Ovary (tissue), 3 donors: ENCODE measurements at regions not wholly inside any gene's neighbourhood (a gene's known extent, or its start where the extent isn't known, plus 50 kb on each side); places are given as distances from the start of the nearest gene placed in this dataset.

Experiments used
- EP300 ChIP-seq: sonication (generic); formaldehyde crosslinking; IDR thresholded peaks from one replicate; pipeline ENCODE4 v1.6.1; 2017; ENCODE audit warnings: antibody characterized with exemption
- POLR2A ChIP-seq: fragments of 450-650 bp; IDR thresholded peaks from one replicate; pipeline ENCODE4 v1.6.1; 2017; ENCODE audit warnings: antibody characterized with exemption, mild to moderate bottlenecking, moderate library complexity
- TF ChIP-seq, protein P1 (sequence below), 3 donors: fragments of 450-650 bp in 2 of 3; fragments of 200-600 bp in 1 of 3; IDR thresholded peaks; one replicate each; pipeline versions ENCODE4 v1.5.1 to v1.8.0; 2016 to 2022; ENCODE audit warnings: antibody characterized with exemption in 3 of 3, mild to moderate bottlenecking in 1 of 3
- donor health status: DM: no; HTN: no; CAD: no.

DNA sequence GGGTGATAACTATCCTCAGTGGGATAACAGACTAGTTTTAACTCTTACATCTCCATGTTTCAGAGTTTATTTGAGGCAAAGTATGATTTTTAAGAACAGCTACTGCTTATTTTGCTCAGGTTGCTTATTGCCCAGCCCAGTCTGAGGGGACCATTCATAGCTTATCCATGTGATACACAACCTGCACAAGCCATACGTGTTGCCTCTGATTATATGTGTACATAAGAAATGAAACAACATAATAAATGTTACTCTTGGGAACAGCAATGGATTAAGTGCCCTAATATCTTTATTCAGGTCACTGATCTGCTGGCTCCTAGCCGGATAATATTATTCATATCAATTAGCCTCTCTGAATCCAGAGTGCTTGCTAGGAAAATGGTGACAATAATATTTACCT is 236.2 kb downstream of the CGGBP1 start:
- TF ChIP-seq POLR2A (no peak), EP300 (no peak)
- TF ChIP-seq, protein P1, sequence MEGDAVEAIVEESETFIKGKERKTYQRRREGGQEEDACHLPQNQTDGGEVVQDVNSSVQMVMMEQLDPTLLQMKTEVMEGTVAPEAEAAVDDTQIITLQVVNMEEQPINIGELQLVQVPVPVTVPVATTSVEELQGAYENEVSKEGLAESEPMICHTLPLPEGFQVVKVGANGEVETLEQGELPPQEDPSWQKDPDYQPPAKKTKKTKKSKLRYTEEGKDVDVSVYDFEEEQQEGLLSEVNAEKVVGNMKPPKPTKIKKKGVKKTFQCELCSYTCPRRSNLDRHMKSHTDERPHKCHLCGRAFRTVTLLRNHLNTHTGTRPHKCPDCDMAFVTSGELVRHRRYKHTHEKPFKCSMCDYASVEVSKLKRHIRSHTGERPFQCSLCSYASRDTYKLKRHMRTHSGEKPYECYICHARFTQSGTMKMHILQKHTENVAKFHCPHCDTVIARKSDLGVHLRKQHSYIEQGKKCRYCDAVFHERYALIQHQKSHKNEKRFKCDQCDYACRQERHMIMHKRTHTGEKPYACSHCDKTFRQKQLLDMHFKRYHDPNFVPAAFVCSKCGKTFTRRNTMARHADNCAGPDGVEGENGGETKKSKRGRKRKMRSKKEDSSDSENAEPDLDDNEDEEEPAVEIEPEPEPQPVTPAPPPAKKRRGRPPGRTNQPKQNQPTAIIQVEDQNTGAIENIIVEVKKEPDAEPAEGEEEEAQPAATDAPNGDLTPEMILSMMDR (IDR thresholded peaks at IDR 0.05), result no peak
